H9 (cell line): ENCODE measurements at regions not wholly inside any gene's neighbourhood (a gene's known extent, or its start where the extent isn't known, plus 50 kb on each side); places are given as distances from the start of the nearest gene placed in this dataset.

Source experiments
- DNase-seq: peaks from one replicate; pipeline ENCODE4 v3.0.0-alpha.2; 2017
- H2AFZ ChIP-seq: one replicate; pipeline ENCODE4 v1.6.1; 2013; ENCODE audit warnings: mild to moderate bottlenecking, low read length, control low read depth, moderate library complexity
- H2AK5ac ChIP-seq: 2 replicates; pipeline ENCODE4 v1.6.1; 2013; ENCODE audit warnings: low read length, control low read depth, mixed read lengths; ENCODE audit not compliant: insufficient read length
- H2BK120ac ChIP-seq: one replicate; pipeline ENCODE4 v1.6.1; 2013; ENCODE audit warnings: low read depth, mild to moderate bottlenecking, low read length, control low read depth, inconsistent platforms; ENCODE audit not compliant: poor library complexity, severe bottlenecking
- H2BK12ac ChIP-seq: 2 replicates; pipeline ENCODE4 v1.6.1; 2013; ENCODE audit warnings: low read length, control low read depth, mixed read lengths, low read depth; ENCODE audit not compliant: insufficient read length
- H2BK15ac ChIP-seq: 2 replicates; pipeline ENCODE4 v1.6.1; 2013; ENCODE audit warnings: low read depth, low read length, control low read depth
- H2BK20ac ChIP-seq: one replicate; pipeline ENCODE4 v1.6.1; 2013; ENCODE audit warnings: low read depth, mild to moderate bottlenecking, low read length, control low read depth, inconsistent platforms; ENCODE audit not compliant: poor library complexity, severe bottlenecking
- H2BK5ac ChIP-seq: 2 replicates; pipeline ENCODE4 v1.6.1; 2013; ENCODE audit warnings: low read length, control low read depth, mixed read lengths; ENCODE audit not compliant: insufficient read length
- H3K14ac ChIP-seq: 2 replicates; pipeline ENCODE4 v1.6.1; 2013; ENCODE audit warnings: low read length, control low read depth; ENCODE audit not compliant: insufficient read depth
- H3K18ac ChIP-seq: 2 replicates; pipeline ENCODE4 v1.6.1; 2013; ENCODE audit warnings: low read depth, mild to moderate bottlenecking, mixed read lengths, low read length, control low read depth; ENCODE audit not compliant: insufficient read length
- H3K23ac ChIP-seq: 2 replicates; pipeline ENCODE4 v1.6.1; 2013; ENCODE audit warnings: low read length, control low read depth, mixed read lengths, low read depth; ENCODE audit not compliant: insufficient read length
- H3K23me2 ChIP-seq: 2 replicates; pipeline ENCODE4 v1.6.1; 2013; ENCODE audit warnings: low read depth, mild to moderate bottlenecking, mixed read lengths, low read length, control low read depth; ENCODE audit not compliant: insufficient read length, poor library complexity, severe bottlenecking
- H3K27ac ChIP-seq: 2 replicates; pipeline ENCODE4 v1.5.1; 2013; ENCODE audit warnings: low read length, control low read depth, mixed read lengths, low read depth; ENCODE audit not compliant: insufficient read length
- H3K27me3 ChIP-seq: 2 replicates; pipeline ENCODE4 v1.6.1; 2013; ENCODE audit warnings: low read length, control low read depth, inconsistent platforms; ENCODE audit not compliant: insufficient read depth
- H3K4ac ChIP-seq: 2 replicates; pipeline ENCODE4 v1.6.1; 2013; ENCODE audit warnings: low read depth, mild to moderate bottlenecking, control low read depth, inconsistent platforms, low read length, moderate library complexity
- H3K4me1 ChIP-seq: 2 replicates; pipeline ENCODE4 v1.6.1; 2013; ENCODE audit warnings: low read length, control low read depth, inconsistent platforms; ENCODE audit not compliant: insufficient read depth
- H3K4me2 ChIP-seq: 2 replicates; pipeline ENCODE4 v1.6.1; 2013; ENCODE audit warnings: low read length, control low read depth, mixed read lengths; ENCODE audit not compliant: insufficient read length, insufficient read depth
- H3K56ac ChIP-seq: 2 replicates; pipeline ENCODE4 v1.6.1; 2013; ENCODE audit warnings: low read depth, mild to moderate bottlenecking, mixed read lengths, low read length, control low read depth; ENCODE audit not compliant: insufficient read length
- H3K79me1 ChIP-seq: 2 replicates; pipeline ENCODE4 v1.6.1; 2013; ENCODE audit warnings: low read depth, mild to moderate bottlenecking, moderate library complexity, low read length, control low read depth, inconsistent platforms; ENCODE audit not compliant: insufficient read depth, poor library complexity, severe bottlenecking
- H3K79me2 ChIP-seq: 2 replicates; pipeline ENCODE4 v1.6.1; 2013; ENCODE audit warnings: low read length, control low read depth, inconsistent platforms; ENCODE audit not compliant: insufficient read depth
- H3K9ac ChIP-seq: 2 replicates; pipeline ENCODE4 v1.6.1; 2013; ENCODE audit warnings: low read length, control low read depth, mixed read lengths; ENCODE audit not compliant: insufficient read length; ENCODE audit errors: extremely low read depth
- H3K9me3 ChIP-seq: one replicate; pipeline ENCODE4 v1.6.1; 2013; ENCODE audit warnings: low read depth, low read length, inconsistent platforms; ENCODE audit not compliant: control insufficient read depth
- H3T11ph ChIP-seq: one replicate; pipeline ENCODE4 v1.6.1; 2013; ENCODE audit warnings: mild to moderate bottlenecking, low read length, control low read depth, inconsistent platforms
- H4K20me1 ChIP-seq: one replicate; pipeline ENCODE4 v1.6.1; 2013; ENCODE audit not compliant: control insufficient read depth, insufficient read length, insufficient read depth
- H4K5ac ChIP-seq: 2 replicates; pipeline ENCODE4 v1.6.1; 2013; ENCODE audit warnings: low read depth, mild to moderate bottlenecking, mixed read lengths, low read length, control low read depth; ENCODE audit not compliant: insufficient read length
- H4K8ac ChIP-seq: replicated peaks from 2 replicates; pipeline ENCODE4 v1.6.1; 2013; ENCODE audit warnings: low read length, control low read depth, mixed read lengths, low read depth; ENCODE audit not compliant: insufficient read length
- H4K91ac ChIP-seq: 2 replicates; pipeline ENCODE4 v1.6.1; 2013; ENCODE audit warnings: low read depth, mild to moderate bottlenecking, moderate library complexity, mixed read lengths, low read length, control low read depth; ENCODE audit not compliant: insufficient read length
- H3K27ac Mint-ChIP-seq, 3 experiments: 2 replicates in 2 of 3; 3 replicates in 1 of 3; pipeline ENCODE4 v1.8.0; 2020 to 2021; ENCODE audit warnings: mixed read lengths in 3 of 3, mild to moderate bottlenecking in 1 of 3, moderate library complexity in 1 of 3
- H3K27me3 Mint-ChIP-seq: 2 replicates; pipeline ENCODE4 v1.8.0; 2021; ENCODE audit warnings: low read depth, mild to moderate bottlenecking, moderate library complexity, mixed read lengths
- H3K36me3 Mint-ChIP-seq, 3 experiments: 2 replicates in 2 of 3; 3 replicates in 1 of 3; pipeline ENCODE4 v1.8.0; 2020 to 2021; ENCODE audit warnings: low read depth in 3 of 3, mixed read lengths in 3 of 3; ENCODE audit not compliant: insufficient read depth in 1 of 3
- H3K4me1 Mint-ChIP-seq, 2 experiments: 2 replicates each; pipeline ENCODE4 v1.8.0; 2020; ENCODE audit warnings: mixed read lengths in 2 of 2
- H3K4me3 Mint-ChIP-seq, 2 experiments: 2 replicates in 1 of 2; 3 replicates in 1 of 2; pipeline ENCODE4 v1.8.0; 2020 to 2021; ENCODE audit warnings: mild to moderate bottlenecking in 2 of 2, mixed read lengths in 2 of 2, moderate library complexity in 1 of 2
- H3K9me3 Mint-ChIP-seq, 2 experiments: 2 replicates in 1 of 2; 3 replicates in 1 of 2; pipeline ENCODE4 v1.8.0; 2020; ENCODE audit warnings: mild to moderate bottlenecking in 2 of 2, mixed read lengths in 2 of 2, moderate library complexity in 1 of 2
- WGBS: extraction: QIAGEN DNeasy Blood & Tissue Kit; methylation state at CpG from one replicate; pipeline ENCODE4 v1.1.7; 2013; ENCODE audit warnings: missing lambda C conversion rate, low lambda C conversion rate, mixed read lengths; ENCODE audit not compliant: insufficient read length; ENCODE audit errors: extremely low coverage; 5-methylcytosine and 5-hydroxymethylcytosine counted together
- TF ChIP-seq, protein P1 (sequence below): fragments of 200-600 bp; sonication (generic); conservative IDR thresholded peaks from 3 replicates; pipeline ENCODE4 v1.8.0; 2021; ENCODE audit warnings: antibody characterized with exemption, mild to moderate bottlenecking

DNA sequence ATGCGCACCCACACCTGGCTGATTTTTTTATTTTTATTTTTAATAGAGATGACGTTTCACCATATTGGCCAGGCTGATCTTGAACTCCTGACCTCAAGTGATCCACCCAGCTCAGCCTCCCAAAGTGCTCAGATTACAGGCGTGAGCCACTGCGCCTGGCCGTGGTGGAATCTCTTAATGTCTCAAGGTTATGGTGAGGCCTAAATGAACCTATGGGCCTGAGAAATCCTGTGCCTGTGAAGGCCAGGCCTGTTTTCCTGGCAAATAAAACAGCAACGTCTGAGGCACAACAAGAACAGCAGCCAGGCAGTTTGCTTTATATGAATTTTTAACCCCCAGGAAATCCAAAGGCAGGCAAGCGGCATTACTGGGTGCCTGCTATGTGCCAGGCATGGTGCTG lies 297.5 kb upstream of the ZMIZ1 start:
- Histone ChIP-seq H3K79me1 (no peaks in the 10 kb centered on the region), H4K5ac (no peak overlapping the region), H3K23me2 (no peaks in the 10 kb centered on the region), H2BK5ac (no peak overlapping the region), H3K27me3 (no peaks in the 10 kb centered on the region), H4K91ac (no peak overlapping the region), H3K56ac (no peak overlapping the region), H3K4me1 (no peaks in the 10 kb centered on the region), H2BK120ac (no peak overlapping the region), H3K27ac (no peak overlapping the region), H3K9ac (no peak overlapping the region), H2AK5ac (no peak overlapping the region), H3K79me2 (no peaks in the 10 kb centered on the region), H4K20me1 (no peaks in the 10 kb centered on the region), H2BK15ac (no peak overlapping the region), H3K9me3 (no peaks in the 10 kb centered on the region), H3K4me2 (no peak overlapping the region), H3K18ac (no peak overlapping the region), H2BK20ac (no peak overlapping the region), H2BK12ac (no peak overlapping the region), H3K14ac (no peak overlapping the region), H3T11ph (no peak overlapping the region), H2AFZ (no peak overlapping the region), H3K23ac (no peak overlapping the region), H4K8ac (no peak overlapping the region), H3K4ac (no peak overlapping the region)
- TF ChIP-seq, protein P1, sequence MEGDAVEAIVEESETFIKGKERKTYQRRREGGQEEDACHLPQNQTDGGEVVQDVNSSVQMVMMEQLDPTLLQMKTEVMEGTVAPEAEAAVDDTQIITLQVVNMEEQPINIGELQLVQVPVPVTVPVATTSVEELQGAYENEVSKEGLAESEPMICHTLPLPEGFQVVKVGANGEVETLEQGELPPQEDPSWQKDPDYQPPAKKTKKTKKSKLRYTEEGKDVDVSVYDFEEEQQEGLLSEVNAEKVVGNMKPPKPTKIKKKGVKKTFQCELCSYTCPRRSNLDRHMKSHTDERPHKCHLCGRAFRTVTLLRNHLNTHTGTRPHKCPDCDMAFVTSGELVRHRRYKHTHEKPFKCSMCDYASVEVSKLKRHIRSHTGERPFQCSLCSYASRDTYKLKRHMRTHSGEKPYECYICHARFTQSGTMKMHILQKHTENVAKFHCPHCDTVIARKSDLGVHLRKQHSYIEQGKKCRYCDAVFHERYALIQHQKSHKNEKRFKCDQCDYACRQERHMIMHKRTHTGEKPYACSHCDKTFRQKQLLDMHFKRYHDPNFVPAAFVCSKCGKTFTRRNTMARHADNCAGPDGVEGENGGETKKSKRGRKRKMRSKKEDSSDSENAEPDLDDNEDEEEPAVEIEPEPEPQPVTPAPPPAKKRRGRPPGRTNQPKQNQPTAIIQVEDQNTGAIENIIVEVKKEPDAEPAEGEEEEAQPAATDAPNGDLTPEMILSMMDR: no peak
- no peaks in the 10 kb centered on the region for H3K9me3 Mint-ChIP-seq
- H3K27me3 Mint-ChIP-seq: peaks cover 8% of the 10 kb centered on the region
- H3K36me3 Mint-ChIP-seq: no peaks in the 10 kb centered on the region; a peak in 1 of 7 replicates
- H3K4me1 Mint-ChIP-seq: peaks cover 12 to 20% of the 10 kb centered on the region in 2 experiments
- H3K4me3 Mint-ChIP-seq: no peak overlapping the region
- no peak overlapping the region for H3K27ac Mint-ChIP-seq
- no peak for DNase-seq
- WGBS: no CpG with 5 or more reads among the region's 7 CpGs
